ENCODE measurements at regions not wholly inside any gene's neighbourhood (a gene's known extent, or its start where the extent isn't known, plus 50 kb on each side); places are given as distances from the start of the nearest gene placed in this dataset.

GRCh38 chr1:60141743-60142142 lies 68.2 kb upstream of the C1orf87 start:
- no peak overlapping the region for H3K27ac Mint-ChIP-seq (ENCODE audit: unreplicated experiment)
- DNase-seq (ENCODE audit: low read depth, low spot score): no peak
- H3K36me3 Mint-ChIP-seq (ENCODE audit: low read depth): no peaks in the 10 kb centered on the region
- H3K4me3 Mint-ChIP-seq: no peak overlapping the region
- H3K9me3 Mint-ChIP-seq: no peaks in the 10 kb centered on the region
- H3K4me1 Mint-ChIP-seq: no peaks in the 10 kb centered on the region
- H3K27me3 Mint-ChIP-seq (ENCODE audit: low read depth): no peaks in the 10 kb centered on the region
- TF ChIP-seq CTCF (conservative IDR thresholded peaks at IDR 0.05): no peak

- Mint-ChIP-seq H3K27ac (ENCODE audit: unreplicated experiment) (no peak overlapping the region), H3K4me1 (no peaks in the 10 kb centered on the region), H3K4me3 (no peak overlapping the region), H3K27me3 (ENCODE audit: low read depth) (no peaks in the 10 kb centered on the region), H3K9me3 (no peaks in the 10 kb centered on the region), H3K36me3 (ENCODE audit: low read depth) (no peaks in the 10 kb centered on the region)
- TF ChIP-seq CTCF (conservative IDR thresholded peaks at IDR 0.05): no peak
- no peak for DNase-seq (ENCODE audit: low read depth, low spot score)
Observed at GRCh38 chr1:60141276-60141675, 67.7 kb upstream of the C1orf87 start.

- DNase-seq (ENCODE audit: low read depth, low spot score): no peak
- H3K4me3 Mint-ChIP-seq: no peak overlapping the region
- no peaks in the 10 kb centered on the region for H3K36me3 Mint-ChIP-seq (ENCODE audit: low read depth)
- no peaks in the 10 kb centered on the region for H3K4me1 Mint-ChIP-seq
- H3K27me3 Mint-ChIP-seq (ENCODE audit: low read depth): no peaks in the 10 kb centered on the region
- no peaks in the 10 kb centered on the region for H3K9me3 Mint-ChIP-seq
- H3K27ac Mint-ChIP-seq (ENCODE audit: unreplicated experiment): no peak overlapping the region
- no peak for TF ChIP-seq CTCF (conservative IDR thresholded peaks at IDR 0.05)
Observed at GRCh38 chr1:60137406-60137805, 63.8 kb upstream of the C1orf87 start.

GRCh38 chr1:60136395-60136794 lies 62.8 kb upstream of the C1orf87 start:
- no peak for DNase-seq (ENCODE audit: low read depth, low spot score)
- Mint-ChIP-seq H3K9me3 (no peaks in the 10 kb centered on the region), H3K27me3 (ENCODE audit: low read depth) (no peaks in the 10 kb centered on the region), H3K27ac (ENCODE audit: unreplicated experiment) (no peak overlapping the region), H3K4me1 (no peaks in the 10 kb centered on the region), H3K4me3 (no peak overlapping the region), H3K36me3 (ENCODE audit: low read depth) (no peaks in the 10 kb centered on the region)
- no peak for TF ChIP-seq CTCF (conservative IDR thresholded peaks at IDR 0.05)

GRCh38 chr1:60134716-60135115 lies 61.1 kb upstream of the C1orf87 start:
- no peak for DNase-seq (ENCODE audit: low read depth, low spot score)
- no peaks in the 10 kb centered on the region for H3K36me3 Mint-ChIP-seq (ENCODE audit: low read depth)
- H3K9me3 Mint-ChIP-seq: no peaks in the 10 kb centered on the region
- H3K4me3 Mint-ChIP-seq: no peak overlapping the region
- H3K27me3 Mint-ChIP-seq (ENCODE audit: low read depth): no peaks in the 10 kb centered on the region
- TF ChIP-seq CTCF (conservative IDR thresholded peaks at IDR 0.05): no peak
- no peaks in the 10 kb centered on the region for H3K4me1 Mint-ChIP-seq
- H3K27ac Mint-ChIP-seq (ENCODE audit: unreplicated experiment): no peak overlapping the region

- no peak for DNase-seq (ENCODE audit: low read depth, low spot score)
- no peak overlapping the region for H3K4me3 Mint-ChIP-seq
- no peaks in the 10 kb centered on the region for H3K36me3 Mint-ChIP-seq (ENCODE audit: low read depth)
- TF ChIP-seq CTCF (conservative IDR thresholded peaks at IDR 0.05): no peak
- H3K9me3 Mint-ChIP-seq: no peaks in the 10 kb centered on the region
- H3K4me1 Mint-ChIP-seq: no peaks in the 10 kb centered on the region
- no peaks in the 10 kb centered on the region for H3K27me3 Mint-ChIP-seq (ENCODE audit: low read depth)
- H3K27ac Mint-ChIP-seq (ENCODE audit: unreplicated experiment): no peak overlapping the region
Observed at GRCh38 chr1:60133848-60134247, 60.3 kb upstream of the C1orf87 start.
